HepG2 (cell line): ENCODE measurements at regions not wholly inside any gene's neighbourhood (a gene's known extent, or its start where the extent isn't known, plus 50 kb on each side); places are given as distances from the start of the nearest gene placed in this dataset.

Source experiments
- ATAC-seq: fragments of 200-7000 bp; cut with Tn5 transposase; 3 replicates; pipeline ENCODE4 v1.9.1; 2020; ENCODE audit warnings: mild to moderate bottlenecking, moderate library complexity
- BruUV-seq: library from RNA; stranded (reverse); fragments of 400-500 nt; replicated peaks from 2 replicates; lab custom pipeline; 2021; lab: Mats Ljungman, UMichigan
- CTCF ChIA-PET: fragments of 300-600 bp; formaldehyde crosslinking; extraction: SDS; loops from one replicate; lab custom pipeline; 2021; ENCODE audit warnings: low total read pairs, inconsistent platforms, low intra/inter-chr PET ratio; lab: Yijun Ruan, JAX
- POLR2A ChIA-PET: fragments of 350-600 bp; sonication (Branson Sonifier 250); formaldehyde crosslinking; loops from one replicate; lab custom pipeline; 2020; ENCODE audit warnings: antibody characterized with exemption, inconsistent platforms; lab: Yijun Ruan, JAX
- DNase-seq: peaks from one replicate; pipeline ENCODE4 v3.0.0-alpha.2; 2015; ENCODE audit warnings: low spot score
- FAIRE-seq: peaks from 3 replicates; lab custom pipeline; 2011; peaks lifted over from hg19 to GRCh38; lab: Jason Lieb, UNC
- H2AFZ ChIP-seq: one replicate; pipeline ENCODE4 v1.6.1; 2011; ENCODE audit warnings: low read length, inconsistent platforms
- H3K27ac ChIP-seq: fragments of 300-600 bp; 3 replicates; pipeline ENCODE4 v1.8.0; 2011; ENCODE audit warnings: mixed run types, mild to moderate bottlenecking, mixed read lengths, low read length, inconsistent platforms; ENCODE audit not compliant: insufficient read depth; ENCODE audit errors: extremely low read length
- H3K27me3 ChIP-seq, 2 experiments: fragments of 200-600 bp in 1 of 2; 2 replicates in 1 of 2; 3 replicates in 1 of 2; pipeline versions ENCODE4 v1.6.0 to v1.8.0; 2011; ENCODE audit warnings: low read length in 2 of 2, mild to moderate bottlenecking in 2 of 2, moderate library complexity in 2 of 2, inconsistent platforms in 1 of 2; ENCODE audit not compliant: insufficient read depth in 2 of 2, control insufficient read depth in 1 of 2
- H3K36me3 ChIP-seq, 2 experiments: fragments of 200-600 bp in 1 of 2; replicated peaks in 1 of 2; 2 replicates in 1 of 2; 3 replicates in 1 of 2; pipeline versions ENCODE4 v1.5.1 to v1.8.0; 2011; ENCODE audit warnings: low read length in 2 of 2, inconsistent platforms in 1 of 2; ENCODE audit not compliant: insufficient read depth in 2 of 2, control insufficient read depth in 1 of 2
- H3K4me1 ChIP-seq: 2 replicates; pipeline ENCODE4 v1.5.1; 2012; ENCODE audit warnings: low read length, inconsistent platforms; ENCODE audit not compliant: insufficient read depth
- H3K4me2 ChIP-seq: 2 replicates; pipeline ENCODE4 v1.6.0; 2011; ENCODE audit warnings: low read depth, low read length, inconsistent platforms
- H3K4me3 ChIP-seq, 3 experiments: fragments of 200-600 bp in 1 of 3; sonication (generic), shearing (Covaris generic) in 1 of 3; replicated peaks in 1 of 3; 2 replicates each; pipeline ENCODE4 v1.5.1; 2011 to 2016; ENCODE audit warnings: low read length in 3 of 3, inconsistent platforms in 2 of 3, low read depth in 2 of 3, mild to moderate bottlenecking in 2 of 3, control low read depth in 1 of 3, mixed read lengths in 1 of 3; ENCODE audit not compliant: insufficient read depth in 1 of 3
- H3K79me2 ChIP-seq: one replicate; pipeline ENCODE4 v1.6.1; 2011; ENCODE audit warnings: low read length, inconsistent platforms; ENCODE audit not compliant: insufficient read depth
- H3K9ac ChIP-seq: 2 replicates; pipeline ENCODE4 v1.6.0; 2011; ENCODE audit warnings: mild to moderate bottlenecking, low read depth, low read length, inconsistent platforms; ENCODE audit not compliant: insufficient read depth
- H3K9me3 ChIP-seq: 2 replicates; pipeline ENCODE4 v1.5.1; 2012; ENCODE audit warnings: mild to moderate bottlenecking, low read length
- H4K20me1 ChIP-seq: 2 replicates; pipeline ENCODE4 v1.6.0; 2011; ENCODE audit warnings: inconsistent platforms, mild to moderate bottlenecking, low read length, moderate library complexity; ENCODE audit not compliant: insufficient read depth
- ARID4A ChIP-seq: sonication (generic); formaldehyde crosslinking; IDR thresholded peaks from 2 replicates; pipeline ENCODE4 v1.5.0; 2020; ENCODE audit warnings: mild to moderate bottlenecking, missing genetic modification reagents, borderline replicate concordance
- JARID2 ChIP-seq: sonication (generic); formaldehyde crosslinking; IDR thresholded peaks from 2 replicates; pipeline ENCODE4 v1.8.1; 2023; ENCODE audit warnings: missing genetic modification reagents, inconsistent platforms; ENCODE audit not compliant: insufficient replicate concordance
- MTA1 ChIP-seq: sonication (generic); formaldehyde crosslinking; IDR thresholded peaks from 2 replicates; pipeline ENCODE4 v1.4.0; 2020; ENCODE audit warnings: missing genetic modification reagents, mild to moderate bottlenecking, borderline replicate concordance
- NFE2 ChIP-seq: sonication (generic); formaldehyde crosslinking; IDR thresholded peaks from 2 replicates; pipeline ENCODE4 v1.4.0; 2020; ENCODE audit warnings: missing genetic modification reagents
- RORA ChIP-seq: sonication (generic); formaldehyde crosslinking; IDR thresholded peaks from 2 replicates; pipeline ENCODE4 v1.5.0; 2020; ENCODE audit warnings: mild to moderate bottlenecking, missing genetic modification reagents, moderate library complexity
- SETDB1 ChIP-seq: sonication (generic); formaldehyde crosslinking; IDR thresholded peaks from 2 replicates; pipeline ENCODE4 v1.5.1; 2020; ENCODE audit warnings: missing genetic modification reagents, mild to moderate bottlenecking, borderline replicate concordance
- SMAD9 ChIP-seq: sonication (generic); formaldehyde crosslinking; IDR thresholded peaks from 2 replicates; pipeline ENCODE4 v1.5.1; 2020; ENCODE audit warnings: mild to moderate bottlenecking, missing genetic modification reagents
- TCF7 ChIP-seq: sonication (generic); IDR thresholded peaks from 2 replicates; pipeline ENCODE4 v1.6.1; 2016; ENCODE audit warnings: antibody characterized with exemption, low read depth
- ZBTB42 ChIP-seq: sonication (generic); formaldehyde crosslinking; IDR thresholded peaks from 2 replicates; pipeline ENCODE4 v1.5.0; 2020; ENCODE audit warnings: mild to moderate bottlenecking, missing genetic modification reagents
- ZFP41 ChIP-seq: sonication (generic); formaldehyde crosslinking; IDR thresholded peaks from 2 replicates; pipeline ENCODE4 v1.4.0; 2020; ENCODE audit warnings: mild to moderate bottlenecking, missing genetic modification reagents, borderline replicate concordance
- ZNF709 ChIP-seq: sonication (generic); formaldehyde crosslinking; IDR thresholded peaks from 2 replicates; pipeline ENCODE4 v1.5.0; 2020; ENCODE audit warnings: mild to moderate bottlenecking, missing genetic modification reagents
- ZNF841 ChIP-seq: sonication (generic); formaldehyde crosslinking; IDR thresholded peaks from 2 replicates; pipeline ENCODE4 v1.8.1; 2023; ENCODE audit warnings: missing genetic modification reagents, borderline replicate concordance
- ZSCAN21 ChIP-seq: sonication (generic); formaldehyde crosslinking; IDR thresholded peaks from 2 replicates; pipeline ENCODE4 v1.8.0; 2022; ENCODE audit warnings: mild to moderate bottlenecking, missing genetic modification reagents, moderate library complexity, borderline replicate concordance
- WGBS: methylation state at CpG from one replicate; pipeline ENCODE4 v1.1.6; 2017; ENCODE audit warnings: low lambda C conversion rate; 5-methylcytosine and 5-hydroxymethylcytosine counted together
- in situ Hi-C: cut with HindIII; loops from 2 replicates; pipeline ENCODE4 v1.10.0; 2017; ENCODE audit warnings: low pct_unique_long_range_greater_than_20kb; ENCODE audit not compliant: extremely low pct_ligation_motif_present
- intact Hi-C: fragments of 100-400 bp; cut with micrococcal nuclease; formaldehyde crosslinking; loops from one replicate; pipeline ENCODE4 v1.10.0; 2022; ENCODE audit not compliant: unreplicated experiment
- TF ChIP-seq, protein P1 (sequence below): IDR thresholded peaks from 2 replicates; pipeline ENCODE4 v1.6.1; 2012; ENCODE audit warnings: inconsistent platforms
- TF ChIP-seq, protein P2 (sequence below): sonication (generic); formaldehyde crosslinking; IDR thresholded peaks from 2 replicates; pipeline ENCODE4 v1.5.0; 2020; ENCODE audit warnings: missing genetic modification reagents

- BruUV-seq, result no TSS peak
- WGBS, result 96% methylated on average over 20 of the region's 21 CpGs
- in situ Hi-C loops, result no loop called here
- Histone ChIP-seq H3K36me3 (no peaks in the 10 kb centered on the region), H2AFZ (no peak overlapping the region), H3K9me3 (no peaks in the 10 kb centered on the region), H3K27ac (no peak overlapping the region), H4K20me1 (no peaks in the 10 kb centered on the region), H3K4me1 (no peaks in the 10 kb centered on the region), H3K27me3 (no peaks in the 10 kb centered on the region), H3K79me2 (no peaks in the 10 kb centered on the region), H3K4me2 (no peak overlapping the region), H3K4me3 (no peak overlapping the region), H3K9ac (no peak overlapping the region)
- FAIRE-seq (no peak), ATAC-seq (no peak), DNase-seq (no peak)
- CTCF ChIA-PET, result no interaction called here
- intact Hi-C loops, result no loop called here
- POLR2A ChIA-PET, result no interaction called here
- no peak for TF ChIP-seq TCF7
- no peak for TF ChIP-seq NFE2
Measured at GRCh38 chr7:29649876-29650275, 86.2 kb downstream of the PRR15 start.

- in situ Hi-C loops, result no loop called here
- FAIRE-seq, result no peak
- POLR2A ChIA-PET, result no interaction called here
- TF ChIP-seq SETDB1 (CRISPR knock-in tag) (no peak), ARID4A (CRISPR knock-in tag) (no peak), ZBTB42 (CRISPR knock-in tag) (no peak), ZNF709 (CRISPR knock-in tag) (no peak), ZFP41 (no peak), ZSCAN21 (CRISPR knock-in tag) (no peak), SMAD9 (CRISPR knock-in tag) (no peak), JARID2 (CRISPR knock-in tag) (no peak), ZNF841 (CRISPR knock-in tag) (no peak), MTA1 (CRISPR knock-in tag) (no peak), RORA (CRISPR knock-in tag) (no peak)
- TF ChIP-seq, protein P1, sequence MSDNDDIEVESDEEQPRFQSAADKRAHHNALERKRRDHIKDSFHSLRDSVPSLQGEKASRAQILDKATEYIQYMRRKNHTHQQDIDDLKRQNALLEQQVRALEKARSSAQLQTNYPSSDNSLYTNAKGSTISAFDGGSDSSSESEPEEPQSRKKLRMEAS, result no peak
- TF ChIP-seq, protein P2, sequence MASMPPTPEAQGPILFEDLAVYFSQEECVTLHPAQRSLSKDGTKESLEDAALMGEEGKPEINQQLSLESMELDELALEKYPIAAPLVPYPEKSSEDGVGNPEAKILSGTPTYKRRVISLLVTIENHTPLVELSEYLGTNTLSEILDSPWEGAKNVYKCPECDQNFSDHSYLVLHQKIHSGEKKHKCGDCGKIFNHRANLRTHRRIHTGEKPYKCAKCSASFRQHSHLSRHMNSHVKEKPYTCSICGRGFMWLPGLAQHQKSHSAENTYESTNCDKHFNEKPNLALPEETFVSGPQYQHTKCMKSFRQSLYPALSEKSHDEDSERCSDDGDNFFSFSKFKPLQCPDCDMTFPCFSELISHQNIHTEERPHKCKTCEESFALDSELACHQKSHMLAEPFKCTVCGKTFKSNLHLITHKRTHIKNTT (CRISPR knock-in tag), result no peak
Measured at GRCh38 chr7:29651477-29651876, 87.8 kb downstream of the PRR15 start.

More at GRCh38 chr7:29651477-29651876, 87.8 kb downstream of the PRR15 start:
- Histone ChIP-seq H4K20me1 (no peaks in the 10 kb centered on the region), H3K4me3 (no peak overlapping the region), H3K79me2 (no peaks in the 10 kb centered on the region), H3K36me3 (no peaks in the 10 kb centered on the region), H2AFZ (no peak overlapping the region), H3K9me3 (no peaks in the 10 kb centered on the region), H3K27me3 (no peaks in the 10 kb centered on the region), H3K4me1 (no peaks in the 10 kb centered on the region), H3K27ac (no peak overlapping the region), H3K9ac (no peak overlapping the region), H3K4me2 (no peak overlapping the region)
- WGBS, result 100% methylated on average over 2 of the region's 2 CpGs
- no peak for ATAC-seq
- no peak for DNase-seq
- intact Hi-C loops, result no loop called here
- CTCF ChIA-PET, result no interaction called here
- no TSS peak for BruUV-seq
